Endothelial cell of umbilical vein (primary cell): ENCODE measurements at regions not wholly inside any gene's neighbourhood (a gene's known extent, or its start where the extent isn't known, plus 50 kb on each side); places are given as distances from the start of the nearest gene placed in this dataset.

Source experiments
- BruUV-seq: library from RNA; stranded (reverse); fragments of 400-500 nt; replicated peaks from 2 replicates; lab custom pipeline; 2021; lab: Mats Ljungman, UMichigan
- CTCF ChIA-PET: fragments of 300-600, 350-600 bp; sonication (Branson Sonifier 250); formaldehyde crosslinking; loops from one replicate; lab custom pipeline; 2021; ENCODE audit warnings: antibody characterized with exemption, inconsistent platforms; lab: Charles Lee
- POLR2A ChIA-PET: fragments of 300-600, 350-600 bp; sonication (Branson Sonifier 250); formaldehyde crosslinking; loops from one replicate; lab custom pipeline; 2021; ENCODE audit warnings: antibody characterized with exemption, inconsistent platforms; lab: Charles Lee
- DNase-seq: peaks from one replicate; pipeline ENCODE4 v3.0.0-alpha.2; 2011; ENCODE audit warnings: low read depth, low spot score
- FAIRE-seq: peaks from 2 replicates; lab custom pipeline; 2011; peaks lifted over from hg19 to GRCh38; lab: Jason Lieb, UNC
- H2AFZ ChIP-seq: 2 replicates; pipeline ENCODE4 v1.6.0; 2012; ENCODE audit warnings: low read depth, low read length, control low read depth, inconsistent platforms
- H3K27ac ChIP-seq: 2 replicates; pipeline ENCODE4 v1.5.1; 2011; ENCODE audit warnings: low read depth, mild to moderate bottlenecking, control low read depth, low read length, moderate library complexity; ENCODE audit not compliant: insufficient read depth
- H3K27me3 ChIP-seq, 2 experiments: 2 replicates each; pipeline versions ENCODE4 v1.6.0 to v1.6.1; 2011; ENCODE audit warnings: low read length in 2 of 2, mixed read lengths in 1 of 2; ENCODE audit not compliant: control insufficient read depth in 2 of 2, insufficient read depth in 2 of 2
- H3K36me3 ChIP-seq, 2 experiments: 2 replicates in 1 of 2; 3 replicates in 1 of 2; pipeline ENCODE4 v1.5.1; 2011; ENCODE audit warnings: low read length in 2 of 2, mild to moderate bottlenecking in 1 of 2, moderate library complexity in 1 of 2; ENCODE audit not compliant: control insufficient read depth in 2 of 2, insufficient read depth in 2 of 2; ENCODE audit errors: extremely low read depth in 1 of 2
- H3K4me1 ChIP-seq: 3 replicates; pipeline ENCODE4 v1.5.1; 2011; ENCODE audit warnings: mild to moderate bottlenecking, low read length; ENCODE audit not compliant: control insufficient read depth, insufficient read depth; ENCODE audit errors: extremely low read depth
- H3K4me2 ChIP-seq: 2 replicates; pipeline ENCODE4 v1.6.1; 2011; ENCODE audit warnings: low read length, control low read depth, mixed read lengths; ENCODE audit not compliant: insufficient read depth
- H3K4me3 ChIP-seq, 3 experiments: fragments of 200-600 bp in 1 of 3; sonication (generic), shearing (Covaris generic) in 1 of 3; replicated peaks in 1 of 3; 2 replicates each; pipeline ENCODE4 v1.5.1; 2011 to 2016; ENCODE audit warnings: control low read depth in 3 of 3, low read length in 3 of 3, mild to moderate bottlenecking in 2 of 3, inconsistent platforms in 1 of 3, low read depth in 1 of 3, moderate library complexity in 1 of 3; ENCODE audit not compliant: insufficient read depth in 1 of 3
- H3K79me2 ChIP-seq: 2 replicates; pipeline ENCODE4 v1.6.0; 2012; ENCODE audit warnings: low read length, inconsistent platforms; ENCODE audit not compliant: control insufficient read depth, insufficient read depth
- H3K9ac ChIP-seq: replicated peaks from 2 replicates; pipeline ENCODE3; 2011; ENCODE audit warnings: low read length, control low read depth; ENCODE audit not compliant: insufficient read depth; ENCODE audit errors: extremely low read depth
- H3K9me1 ChIP-seq: replicated peaks from 3 replicates; pipeline ENCODE4 v1.6.0; 2011; ENCODE audit warnings: mild to moderate bottlenecking, low read length; ENCODE audit not compliant: control insufficient read depth, insufficient read depth; ENCODE audit errors: extremely low read depth
- H3K9me3 ChIP-seq: replicated peaks from 2 replicates; pipeline ENCODE4 v1.5.1; 2012; ENCODE audit warnings: low read length, inconsistent platforms; ENCODE audit not compliant: control insufficient read depth, insufficient read depth
- H4K20me1 ChIP-seq: replicated peaks from 2 replicates; pipeline ENCODE3; 2011; ENCODE audit warnings: mild to moderate bottlenecking, low read length; ENCODE audit not compliant: control insufficient read depth, insufficient read depth; ENCODE audit errors: extremely low read depth
- EZH2 ChIP-seq: IDR thresholded peaks from 2 replicates; pipeline ENCODE4 v1.6.1; 2012; ENCODE audit warnings: borderline replicate concordance, low read depth, mild to moderate bottlenecking, moderate library complexity, low read length, inconsistent platforms; ENCODE audit not compliant: severe bottlenecking
- FOS ChIP-seq: IDR thresholded peaks from 2 replicates; pipeline ENCODE4 v1.6.1; 2011; ENCODE audit warnings: mild to moderate bottlenecking, low read length, moderate library complexity, borderline replicate concordance; ENCODE audit not compliant: insufficient read depth
- GATA2 ChIP-seq: IDR thresholded peaks from 2 replicates; pipeline ENCODE4 v1.7.0; 2011; ENCODE audit warnings: low read depth, mild to moderate bottlenecking, moderate library complexity, mixed read lengths, low read length; ENCODE audit not compliant: insufficient read length, insufficient read depth
- JUN ChIP-seq: IDR thresholded peaks from 2 replicates; pipeline ENCODE4 v1.6.1; 2011; ENCODE audit warnings: borderline replicate concordance, low read depth; ENCODE audit not compliant: insufficient read length, insufficient read depth
- MAX ChIP-seq: IDR thresholded peaks from 2 replicates; pipeline ENCODE4 v1.6.1; 2011; ENCODE audit not compliant: insufficient read depth, insufficient read length
- MYC ChIP-seq: IDR thresholded peaks from one replicate; pipeline ENCODE4 v1.6.1; 2011; ENCODE audit warnings: mild to moderate bottlenecking, low read depth, low read length
- POLR2A ChIP-seq: IDR thresholded peaks from 2 replicates; pipeline ENCODE4 v1.6.1; 2012; ENCODE audit warnings: low read depth, mild to moderate bottlenecking, control low read depth, low read length
- POLR2AphosphoS5 ChIP-seq: IDR thresholded peaks from 2 replicates; pipeline ENCODE4 v1.6.1; 2012; ENCODE audit warnings: low read depth, mild to moderate bottlenecking, control low read depth, low read length, moderate library complexity; ENCODE audit not compliant: insufficient read depth
- dilution Hi-C: fragments of 300-500 bp; cut with MboI; formaldehyde crosslinking; loops from one replicate; pipeline ENCODE4 v1.15.0; 2019; ENCODE audit warnings: low sequenced_read_pairs; ENCODE audit not compliant: extremely low pct_ligation_motif_present
- intact Hi-C: fragments of 100-400 bp; cut with micrococcal nuclease; formaldehyde crosslinking; loops from one replicate; pipeline ENCODE4 v1.10.0; 2022
- TF ChIP-seq, protein P1 (sequence below), 2 donors: IDR thresholded peaks; 1 replicate in 1 of 2; 2 replicates in 1 of 2; pipeline ENCODE4 v1.5.1; 2011; ENCODE audit warnings: low read length in 2 of 2, mild to moderate bottlenecking in 2 of 2, moderate library complexity in 2 of 2, control low read depth in 1 of 2, inconsistent platforms in 1 of 2, low read depth in 1 of 2; ENCODE audit not compliant: insufficient read depth in 1 of 2; ENCODE audit errors: extremely low read depth in 1 of 2

DNA sequence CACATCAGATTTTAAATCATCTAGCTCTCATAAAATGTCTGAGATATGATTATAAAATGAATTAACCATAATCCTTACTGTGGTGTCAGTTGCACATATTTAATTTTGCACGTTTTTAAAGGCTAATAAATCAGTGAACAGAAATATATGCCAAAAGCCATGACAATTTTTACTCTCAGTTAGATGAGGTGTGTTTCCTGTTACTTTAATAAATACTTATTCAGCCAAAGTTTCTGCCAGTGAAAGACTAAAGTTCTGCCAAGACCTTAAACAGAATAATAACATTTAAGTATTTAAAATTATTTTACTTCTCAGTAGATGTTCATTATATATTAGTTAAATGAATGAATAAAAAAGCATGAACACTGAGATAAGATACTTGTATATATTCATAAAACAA is 1150.1 kb downstream of the NAALADL2 start:
- TF ChIP-seq, protein P1, sequence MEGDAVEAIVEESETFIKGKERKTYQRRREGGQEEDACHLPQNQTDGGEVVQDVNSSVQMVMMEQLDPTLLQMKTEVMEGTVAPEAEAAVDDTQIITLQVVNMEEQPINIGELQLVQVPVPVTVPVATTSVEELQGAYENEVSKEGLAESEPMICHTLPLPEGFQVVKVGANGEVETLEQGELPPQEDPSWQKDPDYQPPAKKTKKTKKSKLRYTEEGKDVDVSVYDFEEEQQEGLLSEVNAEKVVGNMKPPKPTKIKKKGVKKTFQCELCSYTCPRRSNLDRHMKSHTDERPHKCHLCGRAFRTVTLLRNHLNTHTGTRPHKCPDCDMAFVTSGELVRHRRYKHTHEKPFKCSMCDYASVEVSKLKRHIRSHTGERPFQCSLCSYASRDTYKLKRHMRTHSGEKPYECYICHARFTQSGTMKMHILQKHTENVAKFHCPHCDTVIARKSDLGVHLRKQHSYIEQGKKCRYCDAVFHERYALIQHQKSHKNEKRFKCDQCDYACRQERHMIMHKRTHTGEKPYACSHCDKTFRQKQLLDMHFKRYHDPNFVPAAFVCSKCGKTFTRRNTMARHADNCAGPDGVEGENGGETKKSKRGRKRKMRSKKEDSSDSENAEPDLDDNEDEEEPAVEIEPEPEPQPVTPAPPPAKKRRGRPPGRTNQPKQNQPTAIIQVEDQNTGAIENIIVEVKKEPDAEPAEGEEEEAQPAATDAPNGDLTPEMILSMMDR (IDR thresholded peaks at IDR 0.05; ENCODE audit: extremely low read depth in 1 of 2, insufficient read depth in 1 of 2, low read depth in 1 of 2, low read length in 2 of 2) = no peak
- no peak for TF ChIP-seq GATA2
- TF ChIP-seq JUN = no peak
- no peak for TF ChIP-seq MAX
- TF ChIP-seq FOS = no peak
- no peak for TF ChIP-seq POLR2AphosphoS5
- no peak for TF ChIP-seq POLR2A
- no peak for TF ChIP-seq EZH2
- TF ChIP-seq MYC = no peak
- H3K4me3 ChIP-seq = no peak overlapping the region
- intact Hi-C loops = loop anchor here (10.0 kb wide), 1 partner anchor 226 kb away; no protein-coding TSS in a partner anchor
- H3K9me1 ChIP-seq = no peaks in the 10 kb centered on the region
- H3K27me3 ChIP-seq = no peaks in the 10 kb centered on the region
- H3K9me3 ChIP-seq = no peaks in the 10 kb centered on the region
- dilution Hi-C loops = no loop called here
- H3K36me3 ChIP-seq = no peaks in the 10 kb centered on the region
- H3K4me1 ChIP-seq = no peaks in the 10 kb centered on the region
- no peaks in the 10 kb centered on the region for H4K20me1 ChIP-seq
- H3K4me2 ChIP-seq = no peak overlapping the region
- H2AFZ ChIP-seq = no peak overlapping the region
- no peak overlapping the region for H3K27ac ChIP-seq
- FAIRE-seq (no peak), DNase-seq (no peak)
- BruUV-seq = no TSS peak
- H3K9ac ChIP-seq = no peak overlapping the region
- no peaks in the 10 kb centered on the region for H3K79me2 ChIP-seq
- POLR2A ChIA-PET = no interaction called here
- CTCF ChIA-PET = no interaction called here
